H9 (cell line): ENCODE measurements at regions not wholly inside any gene's neighbourhood (a gene's known extent, or its start where the extent isn't known, plus 50 kb on each side); places are given as distances from the start of the nearest gene placed in this dataset.
A peak's percentile ranks its signal among the peaks of the same experiment; 100 is the strongest.

ENCODE experiments used
- DNase-seq: peaks from one replicate; pipeline ENCODE4 v3.0.0-alpha.2; 2017
- H2AFZ ChIP-seq: one replicate; pipeline ENCODE4 v1.6.1; 2013; ENCODE audit warnings: mild to moderate bottlenecking, low read length, control low read depth, moderate library complexity
- H2AK5ac ChIP-seq: 2 replicates; pipeline ENCODE4 v1.6.1; 2013; ENCODE audit warnings: low read length, control low read depth, mixed read lengths; ENCODE audit not compliant: insufficient read length
- H2BK120ac ChIP-seq: one replicate; pipeline ENCODE4 v1.6.1; 2013; ENCODE audit warnings: low read depth, mild to moderate bottlenecking, low read length, control low read depth, inconsistent platforms; ENCODE audit not compliant: poor library complexity, severe bottlenecking
- H2BK12ac ChIP-seq: 2 replicates; pipeline ENCODE4 v1.6.1; 2013; ENCODE audit warnings: low read length, control low read depth, mixed read lengths, low read depth; ENCODE audit not compliant: insufficient read length
- H2BK15ac ChIP-seq: 2 replicates; pipeline ENCODE4 v1.6.1; 2013; ENCODE audit warnings: low read depth, low read length, control low read depth
- H2BK20ac ChIP-seq: one replicate; pipeline ENCODE4 v1.6.1; 2013; ENCODE audit warnings: low read depth, mild to moderate bottlenecking, low read length, control low read depth, inconsistent platforms; ENCODE audit not compliant: poor library complexity, severe bottlenecking
- H2BK5ac ChIP-seq: 2 replicates; pipeline ENCODE4 v1.6.1; 2013; ENCODE audit warnings: low read length, control low read depth, mixed read lengths; ENCODE audit not compliant: insufficient read length
- H3K14ac ChIP-seq: 2 replicates; pipeline ENCODE4 v1.6.1; 2013; ENCODE audit warnings: low read length, control low read depth; ENCODE audit not compliant: insufficient read depth
- H3K18ac ChIP-seq: 2 replicates; pipeline ENCODE4 v1.6.1; 2013; ENCODE audit warnings: low read depth, mild to moderate bottlenecking, mixed read lengths, low read length, control low read depth; ENCODE audit not compliant: insufficient read length
- H3K23ac ChIP-seq: 2 replicates; pipeline ENCODE4 v1.6.1; 2013; ENCODE audit warnings: low read length, control low read depth, mixed read lengths, low read depth; ENCODE audit not compliant: insufficient read length
- H3K23me2 ChIP-seq: 2 replicates; pipeline ENCODE4 v1.6.1; 2013; ENCODE audit warnings: low read depth, mild to moderate bottlenecking, mixed read lengths, low read length, control low read depth; ENCODE audit not compliant: insufficient read length, poor library complexity, severe bottlenecking
- H3K27ac ChIP-seq: 2 replicates; pipeline ENCODE4 v1.5.1; 2013; ENCODE audit warnings: low read length, control low read depth, mixed read lengths, low read depth; ENCODE audit not compliant: insufficient read length
- H3K27me3 ChIP-seq: 2 replicates; pipeline ENCODE4 v1.6.1; 2013; ENCODE audit warnings: low read length, control low read depth, inconsistent platforms; ENCODE audit not compliant: insufficient read depth
- H3K4ac ChIP-seq: 2 replicates; pipeline ENCODE4 v1.6.1; 2013; ENCODE audit warnings: low read depth, mild to moderate bottlenecking, control low read depth, inconsistent platforms, low read length, moderate library complexity
- H3K4me1 ChIP-seq: 2 replicates; pipeline ENCODE4 v1.6.1; 2013; ENCODE audit warnings: low read length, control low read depth, inconsistent platforms; ENCODE audit not compliant: insufficient read depth
- H3K4me2 ChIP-seq: 2 replicates; pipeline ENCODE4 v1.6.1; 2013; ENCODE audit warnings: low read length, control low read depth, mixed read lengths; ENCODE audit not compliant: insufficient read length, insufficient read depth
- H3K56ac ChIP-seq: 2 replicates; pipeline ENCODE4 v1.6.1; 2013; ENCODE audit warnings: low read depth, mild to moderate bottlenecking, mixed read lengths, low read length, control low read depth; ENCODE audit not compliant: insufficient read length
- H3K79me1 ChIP-seq: 2 replicates; pipeline ENCODE4 v1.6.1; 2013; ENCODE audit warnings: low read depth, mild to moderate bottlenecking, moderate library complexity, low read length, control low read depth, inconsistent platforms; ENCODE audit not compliant: insufficient read depth, poor library complexity, severe bottlenecking
- H3K79me2 ChIP-seq: 2 replicates; pipeline ENCODE4 v1.6.1; 2013; ENCODE audit warnings: low read length, control low read depth, inconsistent platforms; ENCODE audit not compliant: insufficient read depth
- H3K9ac ChIP-seq: 2 replicates; pipeline ENCODE4 v1.6.1; 2013; ENCODE audit warnings: low read length, control low read depth, mixed read lengths; ENCODE audit not compliant: insufficient read length; ENCODE audit errors: extremely low read depth
- H3K9me3 ChIP-seq: one replicate; pipeline ENCODE4 v1.6.1; 2013; ENCODE audit warnings: low read depth, low read length, inconsistent platforms; ENCODE audit not compliant: control insufficient read depth
- H3T11ph ChIP-seq: one replicate; pipeline ENCODE4 v1.6.1; 2013; ENCODE audit warnings: mild to moderate bottlenecking, low read length, control low read depth, inconsistent platforms
- H4K20me1 ChIP-seq: one replicate; pipeline ENCODE4 v1.6.1; 2013; ENCODE audit not compliant: control insufficient read depth, insufficient read length, insufficient read depth
- H4K5ac ChIP-seq: 2 replicates; pipeline ENCODE4 v1.6.1; 2013; ENCODE audit warnings: low read depth, mild to moderate bottlenecking, mixed read lengths, low read length, control low read depth; ENCODE audit not compliant: insufficient read length
- H4K8ac ChIP-seq: replicated peaks from 2 replicates; pipeline ENCODE4 v1.6.1; 2013; ENCODE audit warnings: low read length, control low read depth, mixed read lengths, low read depth; ENCODE audit not compliant: insufficient read length
- H4K91ac ChIP-seq: 2 replicates; pipeline ENCODE4 v1.6.1; 2013; ENCODE audit warnings: low read depth, mild to moderate bottlenecking, moderate library complexity, mixed read lengths, low read length, control low read depth; ENCODE audit not compliant: insufficient read length
- H3K27ac Mint-ChIP-seq, 3 experiments: 2 replicates in 2 of 3; 3 replicates in 1 of 3; pipeline ENCODE4 v1.8.0; 2020 to 2021; ENCODE audit warnings: mixed read lengths in 3 of 3, mild to moderate bottlenecking in 1 of 3, moderate library complexity in 1 of 3
- H3K27me3 Mint-ChIP-seq: 2 replicates; pipeline ENCODE4 v1.8.0; 2021; ENCODE audit warnings: low read depth, mild to moderate bottlenecking, moderate library complexity, mixed read lengths
- H3K36me3 Mint-ChIP-seq, 3 experiments: 2 replicates in 2 of 3; 3 replicates in 1 of 3; pipeline ENCODE4 v1.8.0; 2020 to 2021; ENCODE audit warnings: low read depth in 3 of 3, mixed read lengths in 3 of 3; ENCODE audit not compliant: insufficient read depth in 1 of 3
- H3K4me1 Mint-ChIP-seq, 2 experiments: 2 replicates each; pipeline ENCODE4 v1.8.0; 2020; ENCODE audit warnings: mixed read lengths in 2 of 2
- H3K4me3 Mint-ChIP-seq, 2 experiments: 2 replicates in 1 of 2; 3 replicates in 1 of 2; pipeline ENCODE4 v1.8.0; 2020 to 2021; ENCODE audit warnings: mild to moderate bottlenecking in 2 of 2, mixed read lengths in 2 of 2, moderate library complexity in 1 of 2
- H3K9me3 Mint-ChIP-seq, 2 experiments: 2 replicates in 1 of 2; 3 replicates in 1 of 2; pipeline ENCODE4 v1.8.0; 2020; ENCODE audit warnings: mild to moderate bottlenecking in 2 of 2, mixed read lengths in 2 of 2, moderate library complexity in 1 of 2
- CTCF ChIP-seq: fragments of 200-600 bp; sonication (generic); conservative IDR thresholded peaks from 3 replicates; pipeline ENCODE4 v1.8.0; 2021; ENCODE audit warnings: antibody characterized with exemption, mild to moderate bottlenecking
- WGBS: extraction: QIAGEN DNeasy Blood & Tissue Kit; methylation state at CpG from one replicate; pipeline ENCODE4 v1.1.7; 2013; ENCODE audit warnings: missing lambda C conversion rate, low lambda C conversion rate, mixed read lengths; ENCODE audit not compliant: insufficient read length; ENCODE audit errors: extremely low coverage; 5-methylcytosine and 5-hydroxymethylcytosine counted together

GRCh38 chr3:59407425-59407824 lies 357.6 kb upstream of the CFAP20DC start:
- Histone ChIP-seq H3K27me3 (no peaks in the 10 kb centered on the region), H3K14ac (no peak overlapping the region), H3K79me2 (no peaks in the 10 kb centered on the region), H2AFZ (no peak overlapping the region), H2BK15ac (no peak overlapping the region), H4K20me1 (no peaks in the 10 kb centered on the region), H3K4ac (no peak overlapping the region), H4K8ac (no peak overlapping the region), H2AK5ac (no peak overlapping the region), H3K4me2 (no peak overlapping the region), H3K9ac (no peak overlapping the region), H2BK12ac (no peak overlapping the region), H4K91ac (no peak overlapping the region), H3K56ac (no peak overlapping the region), H3K27ac (no peak overlapping the region), H3K23me2 (no peaks in the 10 kb centered on the region), H3K9me3 (no peaks in the 10 kb centered on the region), H3T11ph (no peak overlapping the region), H4K5ac (no peak overlapping the region), H3K4me1 (peaks cover 2% of the 10 kb centered on the region; the same call in 1 of the 2 replicates), H2BK20ac (no peak overlapping the region), H3K18ac (no peak overlapping the region), H2BK5ac (no peak overlapping the region), H3K23ac (no peak overlapping the region), H3K79me1 (no peaks in the 10 kb centered on the region), H2BK120ac (no peak overlapping the region)
- no peak overlapping the region for H3K4me3 Mint-ChIP-seq
- H3K27me3 Mint-ChIP-seq, result peaks cover 25% of the 10 kb centered on the region
- WGBS, result no CpG with 5 or more reads among the region's 5 CpGs
- peaks cover 9 to 11% of the 10 kb centered on the region in 2 experiments for H3K4me1 Mint-ChIP-seq
- no peaks in the 10 kb centered on the region for H3K36me3 Mint-ChIP-seq
- peak; percentile 29 for DNase-seq
- peak overlapping the region in 1 of 3 experiments; percentile 37; a peak in 1 of 7 replicates for H3K27ac Mint-ChIP-seq
- H3K9me3 Mint-ChIP-seq, result no peaks in the 10 kb centered on the region
- TF ChIP-seq CTCF, result no peak
